HFF-Myc (cell line): ENCODE measurements at regions not wholly inside any gene's neighbourhood (a gene's known extent, or its start where the extent isn't known, plus 50 kb on each side); places are given as distances from the start of the nearest gene placed in this dataset.

Experiments used
- DNase-seq: peaks from one replicate; pipeline ENCODE4 v3.0.0-alpha.2; 2011; ENCODE audit warnings: low read depth; ENCODE audit errors: extremely low read depth
- H3K4me3 ChIP-seq: replicated peaks from 2 replicates; pipeline ENCODE4 v1.5.1; 2011; ENCODE audit warnings: low read depth, mild to moderate bottlenecking, control low read depth, low read length
- CTCF ChIP-seq: IDR thresholded peaks from 2 replicates; pipeline ENCODE4 v1.5.1; 2012; ENCODE audit warnings: mild to moderate bottlenecking, low read depth, low read length, control low read depth; ENCODE audit errors: missing control alignments

- DNase-seq = no peak
- H3K4me3 ChIP-seq = no peak overlapping the region
- TF ChIP-seq CTCF = no peak
Measured at GRCh38 chr2:155755481-155755880, 577.0 kb downstream of the NR4A2 start.

GRCh38 chr2:155748131-155748530, 584.4 kb downstream of the NR4A2 start:
- H3K4me3 ChIP-seq = no peak overlapping the region
- TF ChIP-seq CTCF = no peak
- no peak for DNase-seq

GRCh38 chr2:155747531-155747930, 585.0 kb downstream of the NR4A2 start:
- H3K4me3 ChIP-seq = no peak overlapping the region
- no peak for TF ChIP-seq CTCF
- DNase-seq = no peak

GRCh38 chr2:155733091-155733853, 599.2 kb downstream of the NR4A2 start:
- no peak for TF ChIP-seq CTCF
- H3K4me3 ChIP-seq = no peak overlapping the region
- DNase-seq = no peak

GRCh38 chr2:155730804-155731203, 601.7 kb downstream of the NR4A2 start:
- no peak for DNase-seq
- no peak for TF ChIP-seq CTCF
- no peak overlapping the region for H3K4me3 ChIP-seq

- no peak overlapping the region for H3K4me3 ChIP-seq
- no peak for TF ChIP-seq CTCF
- DNase-seq = no peak
Measured at GRCh38 chr2:155727187-155727895, 605.2 kb downstream of the NR4A2 start.
